ENCODE measurements at regions not wholly inside any gene's neighbourhood (a gene's known extent, or its start where the extent isn't known, plus 50 kb on each side); places are given as distances from the start of the nearest gene placed in this dataset.

GRCh38 chr2:8481463-8482009 is 200.3 kb upstream of the ID2 start:
- Mint-ChIP-seq H3K9me3 (no peaks in the 10 kb centered on the region), H3K4me3 (peak overlapping the region; percentile 32), H3K36me3 (ENCODE audit: low read depth) (no peaks in the 10 kb centered on the region), H3K27ac (peak overlapping the region; percentile 68), H3K27me3 (ENCODE audit: low read depth) (no peaks in the 10 kb centered on the region), H3K4me1 (ENCODE audit: low read depth) (peaks cover 73% of the 10 kb centered on the region)

- Mint-ChIP-seq H3K9me3 (no peaks in the 10 kb centered on the region), H3K27ac (peak overlapping the region; percentile 22), H3K36me3 (ENCODE audit: low read depth) (no peaks in the 10 kb centered on the region), H3K27me3 (ENCODE audit: low read depth) (no peaks in the 10 kb centered on the region), H3K4me3 (no peak overlapping the region), H3K4me1 (ENCODE audit: low read depth) (peaks cover 73% of the 10 kb centered on the region)
Measured at GRCh38 chr2:8482432-8482831, 199.4 kb upstream of the ID2 start.

- H3K4me3 Mint-ChIP-seq = no peak overlapping the region
- H3K27me3 Mint-ChIP-seq (ENCODE audit: low read depth) = no peaks in the 10 kb centered on the region
- H3K36me3 Mint-ChIP-seq (ENCODE audit: low read depth) = no peaks in the 10 kb centered on the region
- H3K27ac Mint-ChIP-seq = no peak overlapping the region
- no peaks in the 10 kb centered on the region for H3K9me3 Mint-ChIP-seq
- H3K4me1 Mint-ChIP-seq (ENCODE audit: low read depth) = peaks cover 76% of the 10 kb centered on the region
Measured at GRCh38 chr2:8484502-8485283, 197.2 kb upstream of the ID2 start.

- H3K27me3 Mint-ChIP-seq (ENCODE audit: low read depth) = no peaks in the 10 kb centered on the region
- no peaks in the 10 kb centered on the region for H3K9me3 Mint-ChIP-seq
- no peak overlapping the region for H3K4me3 Mint-ChIP-seq
- H3K36me3 Mint-ChIP-seq (ENCODE audit: low read depth) = no peaks in the 10 kb centered on the region
- no peak overlapping the region for H3K27ac Mint-ChIP-seq
- H3K4me1 Mint-ChIP-seq (ENCODE audit: low read depth) = peaks cover 70% of the 10 kb centered on the region
Measured at GRCh38 chr2:8485736-8486135, 196.1 kb upstream of the ID2 start.

- Mint-ChIP-seq H3K36me3 (ENCODE audit: low read depth) (no peaks in the 10 kb centered on the region), H3K9me3 (no peaks in the 10 kb centered on the region), H3K4me1 (ENCODE audit: low read depth) (peaks cover 68% of the 10 kb centered on the region), H3K27ac (no peak overlapping the region), H3K4me3 (peak overlapping the region; percentile 10), H3K27me3 (ENCODE audit: low read depth) (no peaks in the 10 kb centered on the region)
Measured at GRCh38 chr2:8486141-8486540, 195.7 kb upstream of the ID2 start.

GRCh38 chr2:8487461-8487932 is 194.4 kb upstream of the ID2 start:
- no peaks in the 10 kb centered on the region for H3K9me3 Mint-ChIP-seq
- peaks cover 58% of the 10 kb centered on the region for H3K4me1 Mint-ChIP-seq (ENCODE audit: low read depth)
- peak overlapping the region; percentile 52 for H3K4me3 Mint-ChIP-seq
- H3K27me3 Mint-ChIP-seq (ENCODE audit: low read depth) = no peaks in the 10 kb centered on the region
- H3K36me3 Mint-ChIP-seq (ENCODE audit: low read depth) = no peaks in the 10 kb centered on the region
- peak overlapping the region; percentile 70 for H3K27ac Mint-ChIP-seq

- peak overlapping the region; percentile 70 for H3K27ac Mint-ChIP-seq
- H3K9me3 Mint-ChIP-seq = no peaks in the 10 kb centered on the region
- H3K36me3 Mint-ChIP-seq (ENCODE audit: low read depth) = no peaks in the 10 kb centered on the region
- peaks cover 51% of the 10 kb centered on the region for H3K4me1 Mint-ChIP-seq (ENCODE audit: low read depth)
- no peaks in the 10 kb centered on the region for H3K27me3 Mint-ChIP-seq (ENCODE audit: low read depth)
- peak overlapping the region; percentile 52 for H3K4me3 Mint-ChIP-seq
Measured at GRCh38 chr2:8488001-8488738, 193.7 kb upstream of the ID2 start.

- Mint-ChIP-seq H3K27me3 (ENCODE audit: low read depth) (no peaks in the 10 kb centered on the region), H3K36me3 (ENCODE audit: low read depth) (no peaks in the 10 kb centered on the region), H3K4me3 (peak overlapping the region; percentile 52), H3K9me3 (no peaks in the 10 kb centered on the region), H3K27ac (peak overlapping the region; percentile 70), H3K4me1 (ENCODE audit: low read depth) (peaks cover 48% of the 10 kb centered on the region)
Measured at GRCh38 chr2:8489221-8489620, 192.6 kb upstream of the ID2 start.

GRCh38 chr2:8489751-8490150 is 192.1 kb upstream of the ID2 start:
- H3K4me3 Mint-ChIP-seq = no peak overlapping the region
- H3K27me3 Mint-ChIP-seq (ENCODE audit: low read depth) = no peaks in the 10 kb centered on the region
- no peak overlapping the region for H3K27ac Mint-ChIP-seq
- H3K9me3 Mint-ChIP-seq = no peaks in the 10 kb centered on the region
- no peaks in the 10 kb centered on the region for H3K36me3 Mint-ChIP-seq (ENCODE audit: low read depth)
- H3K4me1 Mint-ChIP-seq (ENCODE audit: low read depth) = peaks cover 46% of the 10 kb centered on the region

GRCh38 chr2:8490166-8490721 is 191.6 kb upstream of the ID2 start:
- Mint-ChIP-seq H3K4me3 (no peak overlapping the region), H3K4me1 (ENCODE audit: low read depth) (peaks cover 46% of the 10 kb centered on the region)

GRCh38 chr2:8491296-8492027 is 190.4 kb upstream of the ID2 start:
- Mint-ChIP-seq H3K9me3 (no peaks in the 10 kb centered on the region), H3K4me3 (no peak overlapping the region), H3K36me3 (ENCODE audit: low read depth) (no peaks in the 10 kb centered on the region), H3K27ac (no peak overlapping the region), H3K4me1 (ENCODE audit: low read depth) (peaks cover 36% of the 10 kb centered on the region), H3K27me3 (ENCODE audit: low read depth) (no peaks in the 10 kb centered on the region)

More at GRCh38 chr2:8490166-8490721, 191.6 kb upstream of the ID2 start:
- H3K9me3 Mint-ChIP-seq = no peaks in the 10 kb centered on the region
- H3K27ac Mint-ChIP-seq = no peak overlapping the region
- H3K36me3 Mint-ChIP-seq (ENCODE audit: low read depth) = no peaks in the 10 kb centered on the region
- H3K27me3 Mint-ChIP-seq (ENCODE audit: low read depth) = no peaks in the 10 kb centered on the region

GRCh38 chr2:8494151-8494550 is 187.7 kb upstream of the ID2 start:
- Mint-ChIP-seq H3K4me1 (ENCODE audit: low read depth) (peaks cover 26% of the 10 kb centered on the region), H3K27ac (no peak overlapping the region), H3K36me3 (ENCODE audit: low read depth) (no peaks in the 10 kb centered on the region), H3K27me3 (ENCODE audit: low read depth) (no peaks in the 10 kb centered on the region), H3K4me3 (no peak overlapping the region), H3K9me3 (no peaks in the 10 kb centered on the region)

- Mint-ChIP-seq H3K4me3 (no peak overlapping the region), H3K27ac (no peak overlapping the region), H3K9me3 (no peaks in the 10 kb centered on the region), H3K36me3 (ENCODE audit: low read depth) (no peaks in the 10 kb centered on the region), H3K27me3 (ENCODE audit: low read depth) (no peaks in the 10 kb centered on the region), H3K4me1 (ENCODE audit: low read depth) (peaks cover 22% of the 10 kb centered on the region)
Measured at GRCh38 chr2:8494589-8494988, 187.3 kb upstream of the ID2 start.
